Spleen (tissue), 11 donors: ENCODE measurements at regions not wholly inside any gene's neighbourhood (a gene's known extent, or its start where the extent isn't known, plus 50 kb on each side); places are given as distances from the start of the nearest gene placed in this dataset.

Source experiments
- DNase-seq: peaks from one replicate; pipeline ENCODE4 v3.0.0-alpha.2; 2020
- H3K27ac ChIP-seq, 8 donors: fragments of 200-600 bp; sonication (generic) in 7 of 8; 1 replicate in 4 of 8; 2 replicates in 4 of 8; pipeline versions ENCODE4 v1.5.0 to v1.8.0; 2016 to 2021; ENCODE audit warnings: inconsistent platforms in 4 of 8, mild to moderate bottlenecking in 4 of 8, moderate library complexity in 1 of 8
- H3K27me3 ChIP-seq, 7 donors: fragments of 200-600 bp; sonication (generic) in 6 of 7; replicated peaks in 1 of 7; 1 replicate in 4 of 7; 2 replicates in 3 of 7; pipeline versions ENCODE4 v1.5.0 to v1.8.0; 2016 to 2021; ENCODE audit warnings: inconsistent platforms in 3 of 7, mild to moderate bottlenecking in 1 of 7
- H3K36me3 ChIP-seq, 6 donors: fragments of 200-600 bp; sonication (generic) in 5 of 6; 1 replicate in 4 of 6; 2 replicates in 2 of 6; pipeline versions ENCODE4 v1.5.0 to v1.8.0; 2016 to 2021; ENCODE audit warnings: inconsistent platforms in 2 of 6
- H3K4me1 ChIP-seq, 6 donors: fragments of 200-600 bp; sonication (generic) in 5 of 6; 1 replicate in 3 of 6; 2 replicates in 3 of 6; pipeline versions ENCODE4 v1.5.0 to v1.8.0; 2016 to 2021; ENCODE audit warnings: inconsistent platforms in 3 of 6
- H3K4me3 ChIP-seq, 8 donors: fragments of 200-600 bp; sonication (generic) in 7 of 8; 1 replicate in 4 of 8; 2 replicates in 4 of 8; pipeline versions ENCODE4 v1.5.0 to v1.8.0; 2016 to 2021; ENCODE audit warnings: inconsistent platforms in 4 of 8, mild to moderate bottlenecking in 4 of 8, moderate library complexity in 2 of 8
- H3K9me3 ChIP-seq, 8 donors: fragments of 200-600 bp; sonication (generic) in 7 of 8; 1 replicate in 4 of 8; 2 replicates in 4 of 8; pipeline versions ENCODE4 v1.5.0 to v1.8.0; 2016 to 2021; ENCODE audit warnings: inconsistent platforms in 4 of 8
- CTCF ChIP-seq, 11 experiments: fragments of 200-600 bp in 7 of 11; fragments of 450-650 bp in 4 of 11; sonication (generic) in 4 of 11; IDR thresholded peaks in 8 of 11; conservative IDR thresholded peaks in 3 of 11; 1 replicate in 7 of 11; 2 replicates in 4 of 11; pipeline versions ENCODE4 v1.4.0 to v1.8.0; 2016 to 2021; ENCODE audit warnings: antibody characterized with exemption in 11 of 11, inconsistent platforms in 4 of 11, mild to moderate bottlenecking in 1 of 11
- POLR2A ChIP-seq, 3 donors: fragments of 450-650 bp; IDR thresholded peaks; one replicate each; pipeline ENCODE4 v1.5.1; 2017; ENCODE audit warnings: antibody characterized with exemption in 3 of 3, mild to moderate bottlenecking in 1 of 3
- POLR2AphosphoS5 ChIP-seq, 3 donors: sonication (generic); formaldehyde crosslinking; IDR thresholded peaks; one replicate each; pipeline ENCODE4 v1.5.1; 2017; ENCODE audit warnings: antibody characterized with exemption in 3 of 3
- WGBS, 5 donors: extraction: QIAGEN DNeasy Blood & Tissue Kit in 3 of 5; methylation state at CpG; one replicate each; pipeline versions ENCODE4 v1.1.5 to v1.1.7; 2013 to 2018; 5-methylcytosine and 5-hydroxymethylcytosine counted together
- intact Hi-C: fragments of 100-400 bp; cut with DNase I; formaldehyde crosslinking; loops from one replicate; pipeline ENCODE4 v1.15.0; 2023; ENCODE audit warnings: low total_unique reads
- donor health status: healthy with polysubstance abuse.
- donor health status: DM: no; HTN: no; CAD: no; lungs with moderate emphysema.
- donor health status: DM: no; HTN: no; CAD: no.
- donor health status: Bipolar disorder and iron deficiency.
- donor health status: healthy.
- donor health status: DM: no; HTN: no; CAD: no.
- donor health status: DM: yes; HTN: yes; CAD: no.

DNA sequence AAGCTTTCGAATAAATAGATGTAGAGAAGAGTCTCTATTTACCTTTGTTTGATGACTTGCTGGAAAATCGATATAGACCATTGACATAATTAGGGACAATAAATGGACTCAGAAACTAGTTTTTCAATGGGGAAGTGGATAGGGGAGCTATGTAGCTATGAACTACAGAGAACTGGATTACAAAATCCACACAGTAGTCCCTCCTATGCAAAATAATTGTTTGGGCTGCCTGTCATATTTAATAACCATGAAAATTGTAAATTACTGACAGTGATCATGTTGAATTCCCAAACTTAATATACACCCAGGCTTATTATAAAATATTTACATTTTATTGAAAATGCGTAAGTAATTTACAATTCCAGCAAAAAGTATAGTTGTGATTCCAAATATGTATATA is 333.1 kb upstream of the FAM241A start:
- Histone ChIP-seq H3K36me3 (no peaks in the 10 kb centered on the region), H3K27me3 (no peaks in the 10 kb centered on the region), H3K4me1 (no peaks in the 10 kb centered on the region), H3K27ac (no peak overlapping the region), H3K4me3 (no peak overlapping the region), H3K9me3 (peaks cover 0 to 11% (median 2%) of the 10 kb centered on the region in 8 donors)
- intact Hi-C loops = no loop called here
- TF ChIP-seq CTCF (IDR thresholded peaks at IDR 0.05 in 8 of 11, conservative IDR thresholded peaks at IDR 0.05 in 3 of 11) = no peak
- TF ChIP-seq POLR2AphosphoS5 (IDR thresholded peaks at IDR 0.05) = no peak
- no peak for TF ChIP-seq POLR2A (IDR thresholded peaks at IDR 0.05)
- 85 to 94% (median 89%) methylated on average over 3 of the region's 3 CpGs for WGBS, 5 donors
- DNase-seq = no peak

DNA sequence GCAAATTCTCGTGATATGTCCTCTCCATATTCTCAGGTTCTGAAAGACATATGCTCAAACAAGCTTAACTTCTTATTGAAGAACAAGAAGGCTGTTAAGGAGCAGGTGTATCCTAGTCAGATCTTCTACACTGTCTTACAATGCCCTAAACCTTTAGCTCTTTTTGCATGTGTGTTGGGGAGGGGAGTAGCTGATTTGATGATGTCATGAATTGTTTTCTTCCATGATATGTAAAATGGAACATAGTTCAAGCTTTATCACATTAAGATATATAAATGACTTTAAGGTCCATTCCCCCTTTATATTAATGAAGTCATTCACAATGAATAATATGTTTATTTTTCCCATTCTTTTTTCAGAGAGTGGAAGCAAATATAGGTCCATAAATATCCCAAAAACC is 332.5 kb upstream of the FAM241A start:
- no peak overlapping the region for H3K27ac ChIP-seq
- H3K4me3 ChIP-seq = no peak overlapping the region
- H3K4me1 ChIP-seq = no peaks in the 10 kb centered on the region
- TF ChIP-seq POLR2AphosphoS5 (IDR thresholded peaks at IDR 0.05) = no peak
- TF ChIP-seq CTCF (IDR thresholded peaks at IDR 0.05 in 8 of 11, conservative IDR thresholded peaks at IDR 0.05 in 3 of 11) = no peak
- TF ChIP-seq POLR2A (IDR thresholded peaks at IDR 0.05) = no peak
- no peak for DNase-seq
- H3K27me3 ChIP-seq = no peaks in the 10 kb centered on the region
- 59 to 80% (median 74%) methylated on average over 1 of the region's 1 CpG for WGBS, 5 donors
- H3K9me3 ChIP-seq = peaks cover 0 to 17% (median 6%) of the 10 kb centered on the region in 8 donors
- intact Hi-C loops = no loop called here
- H3K36me3 ChIP-seq = no peaks in the 10 kb centered on the region

- Histone ChIP-seq H3K4me1 (no peaks in the 10 kb centered on the region), H3K4me3 (no peak overlapping the region), H3K9me3 (peaks cover 0 to 21% (median 7%) of the 10 kb centered on the region in 8 donors), H3K27ac (no peak overlapping the region), H3K36me3 (no peaks in the 10 kb centered on the region), H3K27me3 (no peaks in the 10 kb centered on the region)
- no peak for TF ChIP-seq POLR2A (IDR thresholded peaks at IDR 0.05)
- no peak for TF ChIP-seq POLR2AphosphoS5 (IDR thresholded peaks at IDR 0.05)
- TF ChIP-seq CTCF (IDR thresholded peaks at IDR 0.05 in 8 of 11, conservative IDR thresholded peaks at IDR 0.05 in 3 of 11) = no peak
- intact Hi-C loops = no loop called here
- 51 to 79% (median 62%) methylated on average over 3 of the region's 3 CpGs for WGBS, 5 donors
- no peak for DNase-seq
These were observed 331.6 kb upstream of the FAM241A start for GRCh38 chr4:111813555-111814140.

DNA sequence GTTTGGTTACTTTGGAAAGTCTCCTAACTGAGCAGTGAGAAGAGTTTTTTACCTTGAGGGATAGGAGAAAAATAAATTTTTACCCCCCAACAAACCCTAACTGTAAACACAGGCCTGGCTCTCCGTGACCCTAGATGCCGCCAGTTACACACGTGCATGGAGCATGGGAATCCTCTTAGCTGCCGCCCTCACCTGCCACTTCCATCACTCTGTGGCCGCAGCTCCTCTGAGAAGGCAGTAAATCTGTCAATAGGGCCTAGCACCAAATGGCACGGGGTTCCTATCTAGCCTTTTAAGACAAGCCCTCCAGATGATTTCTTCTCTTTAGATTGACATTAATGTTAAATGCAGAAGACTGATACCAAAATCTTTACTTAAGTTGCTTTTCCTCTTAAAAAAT is 330.3 kb upstream of the FAM241A start:
- Histone ChIP-seq H3K9me3 (peaks cover 0 to 21% (median 7%) of the 10 kb centered on the region in 8 donors), H3K4me1 (no peaks in the 10 kb centered on the region), H3K27ac (no peak overlapping the region), H3K4me3 (no peak overlapping the region), H3K36me3 (no peaks in the 10 kb centered on the region), H3K27me3 (no peaks in the 10 kb centered on the region)
- TF ChIP-seq POLR2A (IDR thresholded peaks at IDR 0.05) = no peak
- no peak for TF ChIP-seq POLR2AphosphoS5 (IDR thresholded peaks at IDR 0.05)
- TF ChIP-seq CTCF (IDR thresholded peaks at IDR 0.05 in 8 of 11, conservative IDR thresholded peaks at IDR 0.05 in 3 of 11) = no peak
- DNase-seq = no peak
- intact Hi-C loops = no loop called here
- 55 to 69% (median 63%) methylated on average over 6 of the region's 6 CpGs for WGBS, 5 donors
